GM13976 (cell line): ENCODE measurements at regions not wholly inside any gene's neighbourhood (a gene's known extent, or its start where the extent isn't known, plus 50 kb on each side); places are given as distances from the start of the nearest gene placed in this dataset.

Experiments
- DNase-seq: peaks from one replicate; pipeline ENCODE4 v3.0.0; 2012; ENCODE audit warnings: low spot score
- in situ Hi-C: fragments of 300-500 bp; cut with MboI; formaldehyde crosslinking; loops from one replicate; pipeline ENCODE4 v1.12.0; 2022; ENCODE audit warnings: low sequenced_read_pairs, mixed read lengths, inconsistent platforms; ENCODE audit not compliant: unreplicated experiment
- TF ChIP-seq, protein P1 (sequence below): IDR thresholded peaks from 2 replicates; pipeline ENCODE4 v1.5.1; 2012; ENCODE audit warnings: borderline replicate concordance, mild to moderate bottlenecking; ENCODE audit not compliant: insufficient read depth; ENCODE audit errors: extremely low read depth, missing control alignments, control extremely low read depth

DNA sequence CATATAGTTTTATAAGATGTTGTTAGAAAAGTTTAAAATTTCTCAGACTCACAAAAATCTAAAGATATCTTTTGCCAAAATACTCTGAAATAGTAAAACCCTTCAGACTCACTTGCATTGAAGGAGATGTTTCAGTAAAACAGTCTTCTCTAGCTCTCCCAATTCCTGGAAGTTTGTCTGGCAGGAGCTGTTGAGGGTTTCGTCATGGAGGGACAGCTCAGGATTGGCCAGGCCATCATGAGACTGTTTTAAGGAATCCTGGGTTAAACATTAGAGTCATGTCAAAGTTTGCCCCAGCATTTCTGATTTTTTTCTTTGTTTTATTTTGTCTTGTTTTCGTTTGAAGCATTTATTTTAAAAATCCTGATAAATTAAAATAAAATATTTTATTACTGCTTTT lies 293.8 kb upstream of the PBX1 start:
- TF ChIP-seq, protein P1, sequence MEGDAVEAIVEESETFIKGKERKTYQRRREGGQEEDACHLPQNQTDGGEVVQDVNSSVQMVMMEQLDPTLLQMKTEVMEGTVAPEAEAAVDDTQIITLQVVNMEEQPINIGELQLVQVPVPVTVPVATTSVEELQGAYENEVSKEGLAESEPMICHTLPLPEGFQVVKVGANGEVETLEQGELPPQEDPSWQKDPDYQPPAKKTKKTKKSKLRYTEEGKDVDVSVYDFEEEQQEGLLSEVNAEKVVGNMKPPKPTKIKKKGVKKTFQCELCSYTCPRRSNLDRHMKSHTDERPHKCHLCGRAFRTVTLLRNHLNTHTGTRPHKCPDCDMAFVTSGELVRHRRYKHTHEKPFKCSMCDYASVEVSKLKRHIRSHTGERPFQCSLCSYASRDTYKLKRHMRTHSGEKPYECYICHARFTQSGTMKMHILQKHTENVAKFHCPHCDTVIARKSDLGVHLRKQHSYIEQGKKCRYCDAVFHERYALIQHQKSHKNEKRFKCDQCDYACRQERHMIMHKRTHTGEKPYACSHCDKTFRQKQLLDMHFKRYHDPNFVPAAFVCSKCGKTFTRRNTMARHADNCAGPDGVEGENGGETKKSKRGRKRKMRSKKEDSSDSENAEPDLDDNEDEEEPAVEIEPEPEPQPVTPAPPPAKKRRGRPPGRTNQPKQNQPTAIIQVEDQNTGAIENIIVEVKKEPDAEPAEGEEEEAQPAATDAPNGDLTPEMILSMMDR = no peak
- no peak for DNase-seq
- in situ Hi-C loops = no loop called here

DNA sequence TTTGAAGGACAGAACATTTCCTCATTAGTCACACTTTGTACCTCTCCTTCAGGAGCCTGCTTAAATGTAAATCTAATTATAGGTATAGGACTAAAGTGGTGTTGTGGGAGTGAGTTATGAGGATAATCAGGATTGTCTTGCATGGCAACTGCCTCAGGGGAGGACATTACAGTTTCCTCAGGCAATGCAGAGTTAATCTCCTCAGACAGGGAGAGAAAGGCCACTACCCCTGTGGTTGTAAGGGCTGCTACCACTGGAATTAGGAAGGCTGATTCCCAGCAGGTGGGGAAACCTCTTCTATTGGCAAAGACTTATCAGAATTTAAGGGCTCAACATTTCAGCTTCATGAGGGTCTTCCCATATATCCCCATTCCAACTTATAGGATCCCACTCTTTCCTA lies 286.8 kb upstream of the PBX1 start:
- TF ChIP-seq, protein P1 = no peak
- in situ Hi-C loops = no loop called here
- no peak for DNase-seq

DNA sequence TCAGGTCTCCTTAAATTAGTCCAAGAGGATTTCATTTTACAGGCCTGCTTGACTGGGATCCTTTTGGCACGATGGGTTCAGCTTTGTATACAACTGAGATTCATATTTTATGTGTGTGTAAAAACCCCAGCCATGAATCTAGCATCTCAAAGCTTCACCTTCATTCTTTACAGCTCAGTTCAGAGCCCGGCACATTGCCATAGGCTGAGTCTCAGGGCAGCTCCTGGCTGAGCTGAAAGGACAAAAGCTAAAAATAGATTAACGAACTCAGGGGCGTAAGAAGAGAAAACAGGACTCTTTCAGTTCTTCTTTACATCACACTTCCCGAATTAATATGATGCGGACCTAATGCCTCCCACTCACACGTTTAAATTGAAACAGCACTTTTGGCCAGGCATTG lies 262.8 kb upstream of the PBX1 start:
- no peak for DNase-seq
- TF ChIP-seq, protein P1 = no peak
- in situ Hi-C loops = no loop called here

DNA sequence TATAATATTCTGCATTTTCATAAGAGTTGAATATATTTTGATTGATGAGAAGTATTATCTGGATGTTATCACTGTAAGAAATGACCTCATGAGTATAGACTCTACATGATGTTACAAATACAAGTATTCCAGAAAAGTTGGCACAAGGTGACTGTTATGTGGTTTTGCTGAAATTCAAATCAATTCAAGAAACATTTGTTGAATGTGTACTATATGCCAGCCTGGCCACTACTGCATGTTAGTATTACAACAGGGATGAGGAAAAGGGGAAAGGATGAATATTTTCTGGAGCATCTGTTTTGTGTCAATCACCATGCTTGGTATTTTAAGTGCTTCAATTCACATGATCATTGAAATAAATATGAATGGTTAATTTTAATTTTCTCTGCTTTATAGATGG lies 250.9 kb upstream of the PBX1 start:
- DNase-seq = no peak
- in situ Hi-C loops = no loop called here
- TF ChIP-seq, protein P1 = no peak

DNA sequence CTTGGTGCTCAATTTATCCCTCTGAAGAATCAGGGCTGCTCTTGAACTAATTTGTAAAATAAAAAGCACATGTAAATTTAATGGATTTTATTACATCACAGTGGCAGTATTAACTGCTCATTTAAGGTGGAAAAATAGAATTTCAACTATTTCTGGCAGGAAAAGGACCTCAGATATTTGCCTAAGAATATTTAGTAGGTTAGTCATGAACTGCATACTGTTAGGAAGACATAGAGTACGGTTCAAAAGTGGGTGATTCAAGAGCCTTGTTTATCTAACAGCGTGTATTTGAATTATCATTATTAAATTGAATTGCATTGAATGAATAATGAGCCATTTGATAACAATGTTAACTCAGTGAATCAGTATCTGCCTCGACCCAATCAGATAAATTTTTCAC lies 248.8 kb upstream of the PBX1 start:
- DNase-seq = no peak
- in situ Hi-C loops = no loop called here
- TF ChIP-seq, protein P1 = no peak

DNA sequence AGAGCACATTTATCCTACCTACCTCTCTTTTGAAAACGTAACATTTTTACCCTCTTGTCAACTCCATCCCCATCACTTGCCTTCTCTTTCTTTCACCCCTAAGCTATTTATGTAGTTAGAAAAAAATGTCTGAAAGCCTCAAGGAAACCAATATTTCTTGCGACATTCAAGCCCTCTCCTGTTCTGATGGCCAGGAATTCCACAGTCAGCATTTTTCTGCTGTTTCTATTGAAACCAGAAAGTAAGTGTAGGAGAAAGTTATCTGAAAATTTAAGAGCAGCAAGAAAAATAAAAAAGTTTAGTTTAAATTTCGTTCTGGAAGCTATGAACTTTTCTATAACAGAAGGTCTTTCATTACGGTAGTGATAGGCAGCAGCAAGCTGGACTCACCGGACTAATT lies 247.6 kb upstream of the PBX1 start:
- TF ChIP-seq, protein P1 = no peak

More for the DNA sequence above, 247.6 kb upstream of the PBX1 start:
- DNase-seq = no peak
- in situ Hi-C loops = no loop called here
